ENCODE measurements at regions not wholly inside any gene's neighbourhood (a gene's known extent, or its start where the extent isn't known, plus 50 kb on each side); places are given as distances from the start of the nearest gene placed in this dataset.
"Not testable (repeated sequence)": the region's sequence is repeated elsewhere in the genome, so short reads cannot be mapped to it uniquely, and the experiment has no call there.

DNA sequence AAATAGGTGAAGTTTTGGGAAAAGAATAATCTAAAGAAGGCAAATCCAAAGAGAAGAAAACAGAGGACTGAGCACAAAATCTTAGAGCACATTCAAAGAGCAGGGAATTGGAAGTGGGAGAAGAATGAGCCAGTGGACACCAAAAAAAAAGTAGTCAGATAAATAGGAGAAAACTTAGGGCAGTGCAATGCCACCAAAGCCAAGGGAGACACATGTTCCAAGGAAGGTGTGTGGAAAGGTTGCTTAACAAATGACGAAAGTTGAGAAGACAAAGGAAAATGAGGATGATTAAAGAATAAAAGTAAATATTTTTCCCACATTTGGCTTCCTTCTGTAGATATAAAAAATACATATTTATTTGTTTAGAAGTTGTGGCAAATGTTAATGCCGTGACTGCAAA, 237.6 kb downstream of the TANC2 start:
- no peak overlapping the region for H3K4me3 ChIP-seq (ENCODE audit: low read depth, poor library complexity, severe bottlenecking)
- DNase-seq (ENCODE audit: low spot score in 2 of 2) = no peak
- WGBS, 2 donors = 93 to 97% methylated on average over 2 of the region's 2 CpGs
- TF ChIP-seq, protein P1, sequence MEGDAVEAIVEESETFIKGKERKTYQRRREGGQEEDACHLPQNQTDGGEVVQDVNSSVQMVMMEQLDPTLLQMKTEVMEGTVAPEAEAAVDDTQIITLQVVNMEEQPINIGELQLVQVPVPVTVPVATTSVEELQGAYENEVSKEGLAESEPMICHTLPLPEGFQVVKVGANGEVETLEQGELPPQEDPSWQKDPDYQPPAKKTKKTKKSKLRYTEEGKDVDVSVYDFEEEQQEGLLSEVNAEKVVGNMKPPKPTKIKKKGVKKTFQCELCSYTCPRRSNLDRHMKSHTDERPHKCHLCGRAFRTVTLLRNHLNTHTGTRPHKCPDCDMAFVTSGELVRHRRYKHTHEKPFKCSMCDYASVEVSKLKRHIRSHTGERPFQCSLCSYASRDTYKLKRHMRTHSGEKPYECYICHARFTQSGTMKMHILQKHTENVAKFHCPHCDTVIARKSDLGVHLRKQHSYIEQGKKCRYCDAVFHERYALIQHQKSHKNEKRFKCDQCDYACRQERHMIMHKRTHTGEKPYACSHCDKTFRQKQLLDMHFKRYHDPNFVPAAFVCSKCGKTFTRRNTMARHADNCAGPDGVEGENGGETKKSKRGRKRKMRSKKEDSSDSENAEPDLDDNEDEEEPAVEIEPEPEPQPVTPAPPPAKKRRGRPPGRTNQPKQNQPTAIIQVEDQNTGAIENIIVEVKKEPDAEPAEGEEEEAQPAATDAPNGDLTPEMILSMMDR (IDR thresholded peaks at IDR 0.05) = no peak
- no peak for TF ChIP-seq POLR2A (IDR thresholded peaks at IDR 0.05)
- intact Hi-C loops (cut with DNase I; ENCODE audit: low total_unique reads) = no loop called here

DNA sequence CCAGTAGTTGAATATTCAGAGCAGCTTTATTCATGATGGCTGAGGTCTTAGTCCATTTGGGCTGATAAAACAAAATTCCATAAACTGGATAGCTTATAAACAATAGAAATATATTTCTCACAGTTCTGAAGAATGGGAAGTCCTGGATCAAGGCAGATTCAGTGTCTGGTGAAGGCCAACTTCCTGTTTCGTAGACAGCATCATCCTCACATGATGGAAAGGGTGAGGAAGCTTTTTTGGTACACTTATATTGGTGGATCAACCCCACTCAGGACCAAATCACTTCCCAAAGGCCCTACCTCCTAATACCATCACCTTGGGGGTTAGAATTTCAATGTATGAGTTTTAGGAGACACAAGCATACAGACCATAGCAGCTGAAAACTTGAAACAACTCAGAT, 224.2 kb downstream of the CYB561 start:
- no peak for DNase-seq (ENCODE audit: low spot score in 2 of 2)
- intact Hi-C loops (cut with DNase I; ENCODE audit: low total_unique reads) = no loop called here
- 86 to 89% methylated on average over 1 of the region's 1 CpG for WGBS, 2 donors
- TF ChIP-seq, protein P1 (IDR thresholded peaks at IDR 0.05) = no peak
- TF ChIP-seq POLR2A (IDR thresholded peaks at IDR 0.05) = no peak
- H3K4me3 ChIP-seq (ENCODE audit: low read depth, poor library complexity, severe bottlenecking) = no peak overlapping the region

DNA sequence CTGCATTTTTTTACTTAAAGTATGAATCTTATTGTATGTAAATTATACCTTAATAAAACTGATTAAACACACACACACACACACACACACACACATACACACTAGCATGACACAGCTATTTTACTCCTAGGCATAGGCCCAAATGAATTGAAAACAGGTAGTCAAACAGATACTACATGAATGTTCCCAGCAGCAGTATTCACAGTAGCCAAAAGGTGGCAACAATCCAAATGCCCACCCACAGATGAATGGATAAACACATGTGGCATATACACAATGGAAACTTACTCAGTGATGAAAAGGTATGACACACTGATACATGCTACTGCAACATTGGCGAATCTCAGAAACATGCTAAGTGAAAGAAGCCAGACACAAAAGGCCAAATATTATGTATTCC, 223.5 kb downstream of the CYB561 start:
- WGBS, 2 donors = 97 to 100% methylated on average over 1 of the region's 1 CpG
- H3K4me3 ChIP-seq (ENCODE audit: low read depth, poor library complexity, severe bottlenecking) = no peak overlapping the region
- intact Hi-C loops (cut with DNase I; ENCODE audit: low total_unique reads) = no loop called here
- TF ChIP-seq POLR2A (IDR thresholded peaks at IDR 0.05) = no peak
- TF ChIP-seq, protein P1 (IDR thresholded peaks at IDR 0.05) = no peak
- DNase-seq (ENCODE audit: low spot score in 2 of 2) = no peak

DNA sequence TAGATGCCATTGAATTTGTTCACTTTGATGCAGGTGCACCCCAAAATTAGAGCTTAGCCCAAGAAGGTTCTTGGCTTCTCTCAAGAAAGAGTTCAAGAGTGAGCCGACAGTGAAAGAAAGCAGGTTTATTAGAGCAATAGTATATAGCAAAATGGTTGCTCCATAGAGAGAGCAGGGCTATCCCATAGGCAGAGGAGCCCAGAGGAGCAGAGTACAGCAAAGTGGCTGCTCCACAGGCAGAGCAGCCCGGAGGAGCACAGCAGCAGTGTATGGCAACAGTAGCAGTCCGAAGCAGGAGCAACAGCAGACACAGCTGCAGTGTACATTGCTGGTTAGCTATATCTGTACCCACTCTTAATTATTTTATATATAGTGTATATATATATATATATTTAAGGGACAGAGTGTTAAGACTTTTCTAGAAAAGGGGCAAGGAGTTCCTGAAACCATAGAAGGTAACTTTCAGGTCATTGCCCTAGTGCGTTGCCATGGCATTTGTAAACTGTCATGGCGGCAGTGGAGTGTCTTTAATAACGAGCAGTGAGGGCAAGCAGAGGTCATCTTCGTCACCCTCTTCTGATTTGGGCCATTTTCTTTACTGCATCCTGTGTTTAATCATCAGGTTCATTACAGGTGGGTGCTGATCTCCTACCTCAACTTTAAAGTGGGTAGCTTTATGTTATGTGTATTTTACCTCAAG, 222.7 kb downstream of the CYB561 start:
- WGBS, 2 donors = 94% methylated on average over 7 of the region's 7 CpGs
- TF ChIP-seq POLR2A (IDR thresholded peaks at IDR 0.05) = no peak
- TF ChIP-seq, protein P1 (IDR thresholded peaks at IDR 0.05) = no peak
- no peak for DNase-seq (ENCODE audit: low spot score in 2 of 2)
- H3K4me3 ChIP-seq (ENCODE audit: low read depth, poor library complexity, severe bottlenecking) = no peak overlapping the region
- intact Hi-C loops (cut with DNase I; ENCODE audit: low total_unique reads) = no loop called here

DNA sequence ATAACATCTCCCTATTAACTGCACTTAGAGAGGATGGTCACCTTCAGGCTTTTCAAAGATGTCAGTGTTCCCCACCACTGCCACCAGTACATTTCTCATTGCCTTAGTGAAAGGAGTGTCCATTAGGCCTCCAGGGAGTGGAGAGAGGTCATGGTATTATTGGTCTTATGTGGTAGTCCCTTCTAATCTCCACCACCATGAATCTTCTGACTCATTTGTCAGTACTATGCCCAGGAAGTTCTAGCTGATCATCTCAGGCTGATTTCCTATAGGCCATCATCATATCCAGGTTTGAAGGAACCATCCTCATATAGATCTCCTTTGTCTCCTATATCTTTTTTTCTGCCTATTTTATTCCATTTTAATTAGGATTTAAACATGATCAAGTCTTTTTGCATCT, 221.5 kb downstream of the CYB561 start:
- DNase-seq (ENCODE audit: low spot score in 2 of 2) = no peak
- no peak for TF ChIP-seq POLR2A (IDR thresholded peaks at IDR 0.05)
- TF ChIP-seq, protein P1 (IDR thresholded peaks at IDR 0.05) = no peak
- H3K4me3 ChIP-seq (ENCODE audit: low read depth, poor library complexity, severe bottlenecking) = no peak overlapping the region
- intact Hi-C loops (cut with DNase I; ENCODE audit: low total_unique reads) = no loop called here

DNA sequence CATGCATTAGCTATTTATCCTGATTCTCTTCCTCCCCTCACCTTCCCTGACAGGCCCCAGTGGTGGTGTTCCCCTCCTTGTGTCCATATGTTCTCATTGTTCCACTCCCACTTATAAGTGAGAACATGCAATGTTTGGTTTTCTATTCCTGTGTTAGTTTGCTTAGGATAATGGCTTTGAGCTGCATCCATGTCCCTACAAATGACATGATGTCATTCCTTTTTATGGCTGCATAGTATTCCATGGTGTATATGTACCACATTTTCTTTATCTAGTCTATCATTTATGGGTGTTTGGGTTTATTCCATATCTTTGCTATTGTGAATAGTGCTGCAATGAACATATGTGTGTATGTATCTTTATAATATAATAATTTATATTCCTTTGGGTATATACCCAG, 219.4 kb downstream of the CYB561 start:
- DNase-seq (ENCODE audit: low spot score in 2 of 2) = not testable (repeated sequence)

DNA sequence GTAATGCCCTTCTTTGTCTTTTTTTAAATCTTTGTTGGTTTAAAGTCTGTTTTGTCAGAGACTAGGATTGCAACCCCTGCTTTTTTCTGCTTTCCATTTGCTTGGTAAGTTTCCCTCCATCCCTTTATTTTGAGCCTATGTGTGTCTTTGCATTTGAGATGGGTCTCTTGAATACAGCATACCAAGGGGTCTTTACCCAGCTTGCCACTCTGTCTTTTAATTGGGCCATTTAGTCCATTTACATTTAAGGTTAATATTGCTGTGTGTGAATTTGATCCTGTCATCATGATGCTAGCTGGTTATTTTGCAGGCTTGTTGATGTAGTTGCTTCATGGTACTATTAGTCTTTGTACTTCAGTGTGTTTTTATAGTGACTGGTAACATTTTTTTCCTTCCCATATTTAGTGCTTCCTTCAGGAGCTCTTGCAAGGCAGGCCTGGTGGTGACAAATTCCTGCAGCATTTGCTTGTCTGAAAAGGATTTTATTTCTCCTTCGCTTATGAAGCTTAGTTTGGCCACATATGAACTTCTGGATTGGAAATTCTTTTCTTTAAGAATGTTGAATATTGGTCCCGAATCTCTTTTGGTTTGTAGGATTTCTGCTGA, 215.0 kb downstream of the CYB561 start:
- WGBS, 2 donors = 95 to 97% methylated on average over 2 of the region's 2 CpGs
- DNase-seq (ENCODE audit: low spot score in 2 of 2); H3K4me3 ChIP-seq (ENCODE audit: low read depth, poor library complexity, severe bottlenecking); intact Hi-C loops (cut with DNase I; ENCODE audit: low total_unique reads): not testable (repeated sequence)

More for the DNA sequence above, 219.4 kb downstream of the CYB561 start:
- intact Hi-C loops (cut with DNase I; ENCODE audit: low total_unique reads); H3K4me3 ChIP-seq (ENCODE audit: low read depth, poor library complexity, severe bottlenecking): not testable (repeated sequence)
